H9 (cell line): ENCODE measurements at regions not wholly inside any gene's neighbourhood (a gene's known extent, or its start where the extent isn't known, plus 50 kb on each side); places are given as distances from the start of the nearest gene placed in this dataset.

Experiments used
- DNase-seq: peaks from one replicate; pipeline ENCODE4 v3.0.0-alpha.2; 2017
- H2AFZ ChIP-seq: one replicate; pipeline ENCODE4 v1.6.1; 2013; ENCODE audit warnings: mild to moderate bottlenecking, low read length, control low read depth, moderate library complexity
- H2AK5ac ChIP-seq: 2 replicates; pipeline ENCODE4 v1.6.1; 2013; ENCODE audit warnings: low read length, control low read depth, mixed read lengths; ENCODE audit not compliant: insufficient read length
- H2BK120ac ChIP-seq: one replicate; pipeline ENCODE4 v1.6.1; 2013; ENCODE audit warnings: low read depth, mild to moderate bottlenecking, low read length, control low read depth, inconsistent platforms; ENCODE audit not compliant: poor library complexity, severe bottlenecking
- H2BK12ac ChIP-seq: 2 replicates; pipeline ENCODE4 v1.6.1; 2013; ENCODE audit warnings: low read length, control low read depth, mixed read lengths, low read depth; ENCODE audit not compliant: insufficient read length
- H2BK15ac ChIP-seq: 2 replicates; pipeline ENCODE4 v1.6.1; 2013; ENCODE audit warnings: low read depth, low read length, control low read depth
- H2BK20ac ChIP-seq: one replicate; pipeline ENCODE4 v1.6.1; 2013; ENCODE audit warnings: low read depth, mild to moderate bottlenecking, low read length, control low read depth, inconsistent platforms; ENCODE audit not compliant: poor library complexity, severe bottlenecking
- H2BK5ac ChIP-seq: 2 replicates; pipeline ENCODE4 v1.6.1; 2013; ENCODE audit warnings: low read length, control low read depth, mixed read lengths; ENCODE audit not compliant: insufficient read length
- H3K14ac ChIP-seq: 2 replicates; pipeline ENCODE4 v1.6.1; 2013; ENCODE audit warnings: low read length, control low read depth; ENCODE audit not compliant: insufficient read depth
- H3K18ac ChIP-seq: 2 replicates; pipeline ENCODE4 v1.6.1; 2013; ENCODE audit warnings: low read depth, mild to moderate bottlenecking, mixed read lengths, low read length, control low read depth; ENCODE audit not compliant: insufficient read length
- H3K23ac ChIP-seq: 2 replicates; pipeline ENCODE4 v1.6.1; 2013; ENCODE audit warnings: low read length, control low read depth, mixed read lengths, low read depth; ENCODE audit not compliant: insufficient read length
- H3K23me2 ChIP-seq: 2 replicates; pipeline ENCODE4 v1.6.1; 2013; ENCODE audit warnings: low read depth, mild to moderate bottlenecking, mixed read lengths, low read length, control low read depth; ENCODE audit not compliant: insufficient read length, poor library complexity, severe bottlenecking
- H3K27ac ChIP-seq: 2 replicates; pipeline ENCODE4 v1.5.1; 2013; ENCODE audit warnings: low read length, control low read depth, mixed read lengths, low read depth; ENCODE audit not compliant: insufficient read length
- H3K27me3 ChIP-seq: 2 replicates; pipeline ENCODE4 v1.6.1; 2013; ENCODE audit warnings: low read length, control low read depth, inconsistent platforms; ENCODE audit not compliant: insufficient read depth
- H3K4ac ChIP-seq: 2 replicates; pipeline ENCODE4 v1.6.1; 2013; ENCODE audit warnings: low read depth, mild to moderate bottlenecking, control low read depth, inconsistent platforms, low read length, moderate library complexity
- H3K4me1 ChIP-seq: 2 replicates; pipeline ENCODE4 v1.6.1; 2013; ENCODE audit warnings: low read length, control low read depth, inconsistent platforms; ENCODE audit not compliant: insufficient read depth
- H3K4me2 ChIP-seq: 2 replicates; pipeline ENCODE4 v1.6.1; 2013; ENCODE audit warnings: low read length, control low read depth, mixed read lengths; ENCODE audit not compliant: insufficient read length, insufficient read depth
- H3K56ac ChIP-seq: 2 replicates; pipeline ENCODE4 v1.6.1; 2013; ENCODE audit warnings: low read depth, mild to moderate bottlenecking, mixed read lengths, low read length, control low read depth; ENCODE audit not compliant: insufficient read length
- H3K79me1 ChIP-seq: 2 replicates; pipeline ENCODE4 v1.6.1; 2013; ENCODE audit warnings: low read depth, mild to moderate bottlenecking, moderate library complexity, low read length, control low read depth, inconsistent platforms; ENCODE audit not compliant: insufficient read depth, poor library complexity, severe bottlenecking
- H3K79me2 ChIP-seq: 2 replicates; pipeline ENCODE4 v1.6.1; 2013; ENCODE audit warnings: low read length, control low read depth, inconsistent platforms; ENCODE audit not compliant: insufficient read depth
- H3K9ac ChIP-seq: 2 replicates; pipeline ENCODE4 v1.6.1; 2013; ENCODE audit warnings: low read length, control low read depth, mixed read lengths; ENCODE audit not compliant: insufficient read length; ENCODE audit errors: extremely low read depth
- H3K9me3 ChIP-seq: one replicate; pipeline ENCODE4 v1.6.1; 2013; ENCODE audit warnings: low read depth, low read length, inconsistent platforms; ENCODE audit not compliant: control insufficient read depth
- H3T11ph ChIP-seq: one replicate; pipeline ENCODE4 v1.6.1; 2013; ENCODE audit warnings: mild to moderate bottlenecking, low read length, control low read depth, inconsistent platforms
- H4K20me1 ChIP-seq: one replicate; pipeline ENCODE4 v1.6.1; 2013; ENCODE audit not compliant: control insufficient read depth, insufficient read length, insufficient read depth
- H4K5ac ChIP-seq: 2 replicates; pipeline ENCODE4 v1.6.1; 2013; ENCODE audit warnings: low read depth, mild to moderate bottlenecking, mixed read lengths, low read length, control low read depth; ENCODE audit not compliant: insufficient read length
- H4K8ac ChIP-seq: replicated peaks from 2 replicates; pipeline ENCODE4 v1.6.1; 2013; ENCODE audit warnings: low read length, control low read depth, mixed read lengths, low read depth; ENCODE audit not compliant: insufficient read length
- H4K91ac ChIP-seq: 2 replicates; pipeline ENCODE4 v1.6.1; 2013; ENCODE audit warnings: low read depth, mild to moderate bottlenecking, moderate library complexity, mixed read lengths, low read length, control low read depth; ENCODE audit not compliant: insufficient read length
- H3K27ac Mint-ChIP-seq, 3 experiments: 2 replicates in 2 of 3; 3 replicates in 1 of 3; pipeline ENCODE4 v1.8.0; 2020 to 2021; ENCODE audit warnings: mixed read lengths in 3 of 3, mild to moderate bottlenecking in 1 of 3, moderate library complexity in 1 of 3
- H3K27me3 Mint-ChIP-seq: 2 replicates; pipeline ENCODE4 v1.8.0; 2021; ENCODE audit warnings: low read depth, mild to moderate bottlenecking, moderate library complexity, mixed read lengths
- H3K36me3 Mint-ChIP-seq, 3 experiments: 2 replicates in 2 of 3; 3 replicates in 1 of 3; pipeline ENCODE4 v1.8.0; 2020 to 2021; ENCODE audit warnings: low read depth in 3 of 3, mixed read lengths in 3 of 3; ENCODE audit not compliant: insufficient read depth in 1 of 3
- H3K4me1 Mint-ChIP-seq, 2 experiments: 2 replicates each; pipeline ENCODE4 v1.8.0; 2020; ENCODE audit warnings: mixed read lengths in 2 of 2
- H3K4me3 Mint-ChIP-seq, 2 experiments: 2 replicates in 1 of 2; 3 replicates in 1 of 2; pipeline ENCODE4 v1.8.0; 2020 to 2021; ENCODE audit warnings: mild to moderate bottlenecking in 2 of 2, mixed read lengths in 2 of 2, moderate library complexity in 1 of 2
- H3K9me3 Mint-ChIP-seq, 2 experiments: 2 replicates in 1 of 2; 3 replicates in 1 of 2; pipeline ENCODE4 v1.8.0; 2020; ENCODE audit warnings: mild to moderate bottlenecking in 2 of 2, mixed read lengths in 2 of 2, moderate library complexity in 1 of 2
- WGBS: extraction: QIAGEN DNeasy Blood & Tissue Kit; methylation state at CpG from one replicate; pipeline ENCODE4 v1.1.7; 2013; ENCODE audit warnings: missing lambda C conversion rate, low lambda C conversion rate, mixed read lengths; ENCODE audit not compliant: insufficient read length; ENCODE audit errors: extremely low coverage; 5-methylcytosine and 5-hydroxymethylcytosine counted together
- TF ChIP-seq, protein P1 (sequence below): fragments of 200-600 bp; sonication (generic); conservative IDR thresholded peaks from 3 replicates; pipeline ENCODE4 v1.8.0; 2021; ENCODE audit warnings: antibody characterized with exemption, mild to moderate bottlenecking

DNA sequence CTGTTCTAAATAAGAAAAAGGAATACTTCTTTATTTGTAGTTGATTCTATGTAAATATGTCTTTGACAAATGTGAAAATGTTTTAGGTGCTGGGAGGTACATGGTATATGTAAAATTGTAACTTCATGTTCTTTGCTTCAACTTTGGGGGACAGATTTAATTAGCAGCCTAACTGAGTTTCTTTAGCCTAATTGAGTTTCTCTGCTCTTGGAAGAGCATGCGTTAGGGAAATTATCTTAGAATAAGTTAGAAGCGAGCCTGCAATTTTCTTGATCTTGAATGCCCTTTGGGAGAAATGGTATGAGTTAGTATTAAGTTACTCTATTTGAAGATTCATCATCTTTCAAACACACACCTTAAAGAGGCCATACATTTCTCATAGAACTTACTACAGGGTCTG lies 194.3 kb downstream of the AEBP2 start:
- Mint-ChIP-seq H3K36me3 (no peaks in the 10 kb centered on the region; a peak in 1 of 7 replicates), H3K27me3 (no peaks in the 10 kb centered on the region), H3K4me3 (no peak overlapping the region), H3K27ac (no peak overlapping the region), H3K9me3 (no peaks in the 10 kb centered on the region), H3K4me1 (peaks cover 0 to 5% of the 10 kb centered on the region in 2 experiments; a peak in 2 of 4 replicates)
- no peak for DNase-seq
- no peaks in the 10 kb centered on the region for H3K23me2 ChIP-seq
- no peaks in the 10 kb centered on the region for H3K9me3 ChIP-seq
- no peak overlapping the region for H2AK5ac ChIP-seq
- no peaks in the 10 kb centered on the region for H3K79me2 ChIP-seq
- H3K23ac ChIP-seq: no peak overlapping the region
- no CpG with 5 or more reads among the region's 2 CpGs for WGBS
- H3K27me3 ChIP-seq: no peaks in the 10 kb centered on the region
- H3K14ac ChIP-seq: no peak overlapping the region
- no peak overlapping the region for H4K5ac ChIP-seq
- H3K18ac ChIP-seq: no peak overlapping the region
- H4K8ac ChIP-seq: no peak overlapping the region
- H3K9ac ChIP-seq: no peak overlapping the region
- no peak overlapping the region for H3K4me2 ChIP-seq
- no peak overlapping the region for H2BK120ac ChIP-seq
- no peak overlapping the region for H2BK20ac ChIP-seq
- TF ChIP-seq, protein P1, sequence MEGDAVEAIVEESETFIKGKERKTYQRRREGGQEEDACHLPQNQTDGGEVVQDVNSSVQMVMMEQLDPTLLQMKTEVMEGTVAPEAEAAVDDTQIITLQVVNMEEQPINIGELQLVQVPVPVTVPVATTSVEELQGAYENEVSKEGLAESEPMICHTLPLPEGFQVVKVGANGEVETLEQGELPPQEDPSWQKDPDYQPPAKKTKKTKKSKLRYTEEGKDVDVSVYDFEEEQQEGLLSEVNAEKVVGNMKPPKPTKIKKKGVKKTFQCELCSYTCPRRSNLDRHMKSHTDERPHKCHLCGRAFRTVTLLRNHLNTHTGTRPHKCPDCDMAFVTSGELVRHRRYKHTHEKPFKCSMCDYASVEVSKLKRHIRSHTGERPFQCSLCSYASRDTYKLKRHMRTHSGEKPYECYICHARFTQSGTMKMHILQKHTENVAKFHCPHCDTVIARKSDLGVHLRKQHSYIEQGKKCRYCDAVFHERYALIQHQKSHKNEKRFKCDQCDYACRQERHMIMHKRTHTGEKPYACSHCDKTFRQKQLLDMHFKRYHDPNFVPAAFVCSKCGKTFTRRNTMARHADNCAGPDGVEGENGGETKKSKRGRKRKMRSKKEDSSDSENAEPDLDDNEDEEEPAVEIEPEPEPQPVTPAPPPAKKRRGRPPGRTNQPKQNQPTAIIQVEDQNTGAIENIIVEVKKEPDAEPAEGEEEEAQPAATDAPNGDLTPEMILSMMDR: no peak
- H3K27ac ChIP-seq: no peak overlapping the region
- no peaks in the 10 kb centered on the region for H4K20me1 ChIP-seq
- no peaks in the 10 kb centered on the region for H3K79me1 ChIP-seq
- no peak overlapping the region for H2BK5ac ChIP-seq
- H3K56ac ChIP-seq: no peak overlapping the region
- no peak overlapping the region for H2BK15ac ChIP-seq
- no peak overlapping the region for H2BK12ac ChIP-seq
- no peak overlapping the region for H4K91ac ChIP-seq
- no peak overlapping the region for H2AFZ ChIP-seq
- no peaks in the 10 kb centered on the region for H3K4me1 ChIP-seq
- no peak overlapping the region for H3T11ph ChIP-seq
- no peak overlapping the region for H3K4ac ChIP-seq
